Neural progenitor cell (in vitro differentiated cells): ENCODE measurements at regions not wholly inside any gene's neighbourhood (a gene's known extent, or its start where the extent isn't known, plus 50 kb on each side); places are given as distances from the start of the nearest gene placed in this dataset.

Experiments used
- DNase-seq: peaks from one replicate; pipeline ENCODE4 v3.0.0-alpha.2; 2016; ENCODE audit warnings: low spot score
- H2AFZ ChIP-seq: fragments of 200-600 bp; sonication (generic); replicated peaks from 2 replicates; pipeline ENCODE4 v1.6.1; 2016; ENCODE audit warnings: antibody characterized with exemption
- H3F3A ChIP-seq: fragments of 200-600 bp; sonication (generic); 2 replicates; pipeline ENCODE4 v1.6.1; 2016; ENCODE audit warnings: antibody characterized with exemption, low read depth
- H3K27ac ChIP-seq: fragments of 200-600 bp; sonication (generic); 2 replicates; pipeline ENCODE4 v1.5.1; 2016; ENCODE audit warnings: mild to moderate bottlenecking
- H3K27me3 ChIP-seq: fragments of 200-600 bp; sonication (generic); 2 replicates; pipeline ENCODE4 v1.6.1; 2016; ENCODE audit warnings: mild to moderate bottlenecking, moderate library complexity
- H3K36me3 ChIP-seq: fragments of 200-600 bp; sonication (generic); 2 replicates; pipeline ENCODE4 v1.5.1; 2016
- H3K4me1 ChIP-seq: fragments of 200-600 bp; sonication (generic); 2 replicates; pipeline ENCODE4 v1.6.1; 2016; ENCODE audit warnings: mixed run types
- H3K4me2 ChIP-seq: fragments of 200-600 bp; sonication (generic); 2 replicates; pipeline ENCODE4 v1.6.1; 2016
- H3K4me3 ChIP-seq: fragments of 200-600 bp; sonication (generic); 2 replicates; pipeline ENCODE4 v1.5.1; 2016
- H3K79me2 ChIP-seq: fragments of 200-600 bp; sonication (generic); 2 replicates; pipeline ENCODE4 v1.6.1; 2016; ENCODE audit warnings: low read depth
- H3K9ac ChIP-seq: fragments of 200-600 bp; sonication (generic); 2 replicates; pipeline ENCODE4 v1.6.1; 2016
- H3K9me3 ChIP-seq: fragments of 200-600 bp; sonication (generic); 2 replicates; pipeline ENCODE4 v1.5.1; 2016; ENCODE audit warnings: low read depth
- H4K20me1 ChIP-seq: fragments of 200-600 bp; sonication (generic); 2 replicates; pipeline ENCODE4 v1.6.1; 2016; ENCODE audit warnings: low read depth
- H3K27ac Mint-ChIP-seq: 3 replicates; pipeline ENCODE4 v1.8.0; 2021; ENCODE audit warnings: mixed read lengths
- H3K27me3 Mint-ChIP-seq: 2 replicates; pipeline ENCODE4 v1.8.0; 2022; ENCODE audit warnings: low read depth, mild to moderate bottlenecking, inconsistent platforms, moderate library complexity, mixed read lengths; ENCODE audit not compliant: insufficient read depth
- H3K36me3 Mint-ChIP-seq: 3 replicates; pipeline ENCODE4 v1.8.0; 2021; ENCODE audit warnings: mixed read lengths
- H3K4me1 Mint-ChIP-seq: 3 replicates; pipeline ENCODE4 v1.8.0; 2021; ENCODE audit warnings: mixed read lengths
- H3K4me3 Mint-ChIP-seq: 3 replicates; pipeline ENCODE4 v1.8.0; 2021; ENCODE audit warnings: mild to moderate bottlenecking, moderate library complexity, mixed read lengths
- H3K9me3 Mint-ChIP-seq: 3 replicates; pipeline ENCODE4 v1.8.0; 2020; ENCODE audit warnings: mixed read lengths
- EZH2 ChIP-seq: fragments of 200-600 bp; sonication (generic); IDR thresholded peaks from 2 replicates; pipeline ENCODE4 v1.6.1; 2017; ENCODE audit warnings: antibody characterized with exemption, mild to moderate bottlenecking, moderate library complexity
- EZH2phosphoT487 ChIP-seq: fragments of 200-600 bp; sonication (generic); IDR thresholded peaks from 2 replicates; pipeline ENCODE4 v1.6.1; 2017; ENCODE audit warnings: antibody characterized with exemption
- TF ChIP-seq, protein P1 (sequence below): fragments of 200-600 bp; sonication (generic); IDR thresholded peaks from 2 replicates; pipeline ENCODE4 v1.5.1; 2017; ENCODE audit warnings: antibody characterized with exemption, mild to moderate bottlenecking

DNA sequence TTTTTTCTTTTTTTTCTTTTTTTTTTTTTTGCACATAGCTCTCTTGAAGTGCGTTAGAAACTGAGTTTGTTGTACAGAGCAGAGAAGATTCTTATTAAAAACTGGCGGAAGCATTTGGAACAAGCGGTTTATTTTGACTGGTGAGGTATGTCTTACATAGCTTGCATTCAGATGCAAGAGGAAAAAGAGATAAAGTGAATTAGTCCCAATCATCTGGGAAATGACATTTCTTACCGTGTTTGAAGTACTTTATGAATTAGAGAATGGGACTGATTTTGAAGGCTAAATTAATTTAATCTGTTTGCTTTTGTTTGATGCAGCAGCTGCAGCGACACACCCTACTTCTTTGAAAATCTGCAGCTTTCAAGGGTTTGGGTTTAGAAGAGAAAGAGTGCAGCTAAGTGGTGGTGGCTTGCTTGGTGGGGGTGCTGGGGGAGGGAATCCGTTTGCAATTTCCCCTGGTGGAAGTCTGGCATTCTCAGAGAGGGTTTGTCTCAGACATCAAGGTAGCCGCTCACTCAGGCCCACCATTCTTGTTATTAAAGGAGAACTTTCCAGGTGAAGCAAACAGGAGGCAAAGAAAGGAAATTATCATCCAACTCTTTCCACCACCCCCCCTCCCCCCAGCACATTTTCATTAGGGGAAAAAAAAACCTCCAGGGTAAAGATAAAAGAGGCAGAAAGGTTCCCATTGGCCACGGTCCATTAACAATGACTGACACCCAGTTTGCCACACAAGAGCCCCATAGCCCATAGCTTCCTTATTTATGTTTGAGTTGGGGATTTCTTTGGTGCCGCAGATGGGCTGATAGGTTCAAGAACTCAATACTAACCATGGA, 231.7 kb downstream of the SKIDA1 start:
- peak overlapping the region; percentile 94 for H3K27ac ChIP-seq

GRCh38 chr10:21292763-21293517, 232.5 kb downstream of the SKIDA1 start:
- no peaks in the 10 kb centered on the region for H3K9me3 ChIP-seq
- no peaks in the 10 kb centered on the region for H3K36me3 ChIP-seq
- H3K4me2 ChIP-seq: peak overlapping the region; percentile 79
- H3F3A ChIP-seq: peaks cover 90% of the 10 kb centered on the region
- H3K9ac ChIP-seq: peak overlapping the region; percentile 34
- Mint-ChIP-seq H3K4me1 (peaks cover 72% of the 10 kb centered on the region), H3K27me3 (peaks cover 8% of the 10 kb centered on the region), H3K27ac (peak overlapping the region; percentile 99), H3K36me3 (peaks cover 4% of the 10 kb centered on the region), H3K9me3 (peaks cover 6% of the 10 kb centered on the region), H3K4me3 (peak overlapping the region; percentile 88)
- peak overlapping the region; percentile 2 for H2AFZ ChIP-seq
- no peaks in the 10 kb centered on the region for H4K20me1 ChIP-seq
- peak overlapping the region; percentile 50 for H3K4me3 ChIP-seq
- H3K27ac ChIP-seq: peak overlapping the region; percentile 94
- TF ChIP-seq EZH2phosphoT487 (no peak), EZH2 (no peak)
- TF ChIP-seq, protein P1, sequence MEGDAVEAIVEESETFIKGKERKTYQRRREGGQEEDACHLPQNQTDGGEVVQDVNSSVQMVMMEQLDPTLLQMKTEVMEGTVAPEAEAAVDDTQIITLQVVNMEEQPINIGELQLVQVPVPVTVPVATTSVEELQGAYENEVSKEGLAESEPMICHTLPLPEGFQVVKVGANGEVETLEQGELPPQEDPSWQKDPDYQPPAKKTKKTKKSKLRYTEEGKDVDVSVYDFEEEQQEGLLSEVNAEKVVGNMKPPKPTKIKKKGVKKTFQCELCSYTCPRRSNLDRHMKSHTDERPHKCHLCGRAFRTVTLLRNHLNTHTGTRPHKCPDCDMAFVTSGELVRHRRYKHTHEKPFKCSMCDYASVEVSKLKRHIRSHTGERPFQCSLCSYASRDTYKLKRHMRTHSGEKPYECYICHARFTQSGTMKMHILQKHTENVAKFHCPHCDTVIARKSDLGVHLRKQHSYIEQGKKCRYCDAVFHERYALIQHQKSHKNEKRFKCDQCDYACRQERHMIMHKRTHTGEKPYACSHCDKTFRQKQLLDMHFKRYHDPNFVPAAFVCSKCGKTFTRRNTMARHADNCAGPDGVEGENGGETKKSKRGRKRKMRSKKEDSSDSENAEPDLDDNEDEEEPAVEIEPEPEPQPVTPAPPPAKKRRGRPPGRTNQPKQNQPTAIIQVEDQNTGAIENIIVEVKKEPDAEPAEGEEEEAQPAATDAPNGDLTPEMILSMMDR: no peak
- DNase-seq: peak; percentile 81
- peaks cover 77% of the 10 kb centered on the region for H3K4me1 ChIP-seq
- no peaks in the 10 kb centered on the region for H3K27me3 ChIP-seq
- peaks cover 51% of the 10 kb centered on the region for H3K79me2 ChIP-seq

More for the DNA sequence above, 231.7 kb downstream of the SKIDA1 start:
- Mint-ChIP-seq H3K4me3 (peak overlapping the region; percentile 88), H3K9me3 (peaks cover 5% of the 10 kb centered on the region), H3K36me3 (peaks cover 3% of the 10 kb centered on the region), H3K27me3 (peaks cover 8% of the 10 kb centered on the region), H3K27ac (peak overlapping the region; percentile 99), H3K4me1 (peaks cover 77% of the 10 kb centered on the region)
- Histone ChIP-seq H3K4me1 (peaks cover 85% of the 10 kb centered on the region), H3K4me2 (peak overlapping the region; percentile 79), H4K20me1 (no peaks in the 10 kb centered on the region), H3F3A (peaks cover 98% of the 10 kb centered on the region), H3K4me3 (peak overlapping the region; percentile 50), H3K79me2 (peaks cover 43% of the 10 kb centered on the region), H3K9me3 (no peaks in the 10 kb centered on the region), H3K36me3 (no peaks in the 10 kb centered on the region), H3K9ac (no peak overlapping the region), H3K27me3 (no peaks in the 10 kb centered on the region), H2AFZ (no peak overlapping the region)
- peak; percentile 64 for DNase-seq
- TF ChIP-seq, protein P1: no peak
- TF ChIP-seq EZH2phosphoT487 (no peak), EZH2 (no peak)

GRCh38 chr10:21290499-21291160, 234.9 kb downstream of the SKIDA1 start:
- Mint-ChIP-seq H3K27me3 (peaks cover 10% of the 10 kb centered on the region), H3K27ac (peak overlapping the region; percentile 61), H3K9me3 (peaks cover 18% of the 10 kb centered on the region), H3K4me1 (peaks cover 55% of the 10 kb centered on the region), H3K36me3 (peaks cover 11% of the 10 kb centered on the region), H3K4me3 (peak overlapping the region; percentile 5)
- Histone ChIP-seq H3K36me3 (no peaks in the 10 kb centered on the region), H3K9ac (no peak overlapping the region), H3K4me2 (peak overlapping the region; percentile 79), H2AFZ (no peak overlapping the region), H3K9me3 (no peaks in the 10 kb centered on the region), H4K20me1 (no peaks in the 10 kb centered on the region), H3K79me2 (peaks cover 74% of the 10 kb centered on the region), H3K27ac (peak overlapping the region; percentile 94), H3F3A (peaks cover 67% of the 10 kb centered on the region), H3K27me3 (no peaks in the 10 kb centered on the region), H3K4me1 (peaks cover 55% of the 10 kb centered on the region), H3K4me3 (no peak overlapping the region)
- TF ChIP-seq, protein P1: no peak
- TF ChIP-seq EZH2: no peak
- TF ChIP-seq EZH2phosphoT487: no peak
- DNase-seq: no peak
